ENCODE measurements at regions not wholly inside any gene's neighbourhood (a gene's known extent, or its start where the extent isn't known, plus 50 kb on each side); places are given as distances from the start of the nearest gene placed in this dataset.

DNA sequence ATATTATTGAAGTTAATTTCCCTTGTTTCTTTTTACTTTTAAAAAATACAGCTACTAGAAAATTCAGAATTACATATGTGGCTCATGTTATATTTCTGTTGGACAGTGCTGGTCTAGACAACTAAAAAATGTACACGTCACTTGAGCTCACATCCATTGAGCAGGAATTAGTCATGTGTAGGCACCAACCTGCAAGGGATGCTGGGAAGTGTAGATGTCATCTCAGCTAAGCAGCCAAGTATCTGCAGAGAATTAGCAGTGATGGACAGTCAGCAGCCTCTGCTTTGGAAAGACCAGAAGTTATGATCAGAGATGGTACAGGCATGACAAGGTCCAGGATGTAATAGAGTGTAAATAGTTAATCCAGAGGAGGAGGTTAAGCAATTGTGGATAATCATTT lies 87.1 kb upstream of the HS3ST2 start:
- TF ChIP-seq, protein P1, sequence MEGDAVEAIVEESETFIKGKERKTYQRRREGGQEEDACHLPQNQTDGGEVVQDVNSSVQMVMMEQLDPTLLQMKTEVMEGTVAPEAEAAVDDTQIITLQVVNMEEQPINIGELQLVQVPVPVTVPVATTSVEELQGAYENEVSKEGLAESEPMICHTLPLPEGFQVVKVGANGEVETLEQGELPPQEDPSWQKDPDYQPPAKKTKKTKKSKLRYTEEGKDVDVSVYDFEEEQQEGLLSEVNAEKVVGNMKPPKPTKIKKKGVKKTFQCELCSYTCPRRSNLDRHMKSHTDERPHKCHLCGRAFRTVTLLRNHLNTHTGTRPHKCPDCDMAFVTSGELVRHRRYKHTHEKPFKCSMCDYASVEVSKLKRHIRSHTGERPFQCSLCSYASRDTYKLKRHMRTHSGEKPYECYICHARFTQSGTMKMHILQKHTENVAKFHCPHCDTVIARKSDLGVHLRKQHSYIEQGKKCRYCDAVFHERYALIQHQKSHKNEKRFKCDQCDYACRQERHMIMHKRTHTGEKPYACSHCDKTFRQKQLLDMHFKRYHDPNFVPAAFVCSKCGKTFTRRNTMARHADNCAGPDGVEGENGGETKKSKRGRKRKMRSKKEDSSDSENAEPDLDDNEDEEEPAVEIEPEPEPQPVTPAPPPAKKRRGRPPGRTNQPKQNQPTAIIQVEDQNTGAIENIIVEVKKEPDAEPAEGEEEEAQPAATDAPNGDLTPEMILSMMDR (conservative IDR thresholded peaks at IDR 0.05) = no peak
- TF ChIP-seq EZH2 (IDR thresholded peaks at IDR 0.05; ENCODE audit: low read depth) = no peak
